ENCODE measurements at regions not wholly inside any gene's neighbourhood (a gene's known extent, or its start where the extent isn't known, plus 50 kb on each side); places are given as distances from the start of the nearest gene placed in this dataset.

DNA sequence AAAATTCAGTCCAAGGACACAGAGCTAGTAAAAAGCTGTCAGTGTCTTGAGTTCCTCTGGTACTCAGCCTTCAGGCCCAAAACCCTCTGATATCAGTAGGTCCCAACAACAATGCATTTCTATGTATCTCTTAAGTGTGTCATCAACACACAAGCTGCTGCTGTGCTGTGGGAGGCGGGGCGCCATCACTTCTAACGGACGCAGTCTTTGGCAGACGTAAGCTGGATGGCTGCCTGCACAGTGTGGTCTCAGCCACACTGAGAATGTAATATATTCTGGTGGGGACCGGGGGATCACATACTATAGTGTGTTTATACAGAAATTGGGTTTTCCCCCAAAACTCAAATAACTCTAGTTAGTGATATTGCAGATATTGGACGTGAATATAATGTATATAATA lies 123.9 kb downstream of the SUDS3 start:
- TF ChIP-seq, protein P1, sequence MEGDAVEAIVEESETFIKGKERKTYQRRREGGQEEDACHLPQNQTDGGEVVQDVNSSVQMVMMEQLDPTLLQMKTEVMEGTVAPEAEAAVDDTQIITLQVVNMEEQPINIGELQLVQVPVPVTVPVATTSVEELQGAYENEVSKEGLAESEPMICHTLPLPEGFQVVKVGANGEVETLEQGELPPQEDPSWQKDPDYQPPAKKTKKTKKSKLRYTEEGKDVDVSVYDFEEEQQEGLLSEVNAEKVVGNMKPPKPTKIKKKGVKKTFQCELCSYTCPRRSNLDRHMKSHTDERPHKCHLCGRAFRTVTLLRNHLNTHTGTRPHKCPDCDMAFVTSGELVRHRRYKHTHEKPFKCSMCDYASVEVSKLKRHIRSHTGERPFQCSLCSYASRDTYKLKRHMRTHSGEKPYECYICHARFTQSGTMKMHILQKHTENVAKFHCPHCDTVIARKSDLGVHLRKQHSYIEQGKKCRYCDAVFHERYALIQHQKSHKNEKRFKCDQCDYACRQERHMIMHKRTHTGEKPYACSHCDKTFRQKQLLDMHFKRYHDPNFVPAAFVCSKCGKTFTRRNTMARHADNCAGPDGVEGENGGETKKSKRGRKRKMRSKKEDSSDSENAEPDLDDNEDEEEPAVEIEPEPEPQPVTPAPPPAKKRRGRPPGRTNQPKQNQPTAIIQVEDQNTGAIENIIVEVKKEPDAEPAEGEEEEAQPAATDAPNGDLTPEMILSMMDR (IDR thresholded peaks at IDR 0.05): no peak
- no peak for TF ChIP-seq POLR2A (IDR thresholded peaks at IDR 0.05)
